ENCODE measurements at regions not wholly inside any gene's neighbourhood (a gene's known extent, or its start where the extent isn't known, plus 50 kb on each side); places are given as distances from the start of the nearest gene placed in this dataset.

DNA sequence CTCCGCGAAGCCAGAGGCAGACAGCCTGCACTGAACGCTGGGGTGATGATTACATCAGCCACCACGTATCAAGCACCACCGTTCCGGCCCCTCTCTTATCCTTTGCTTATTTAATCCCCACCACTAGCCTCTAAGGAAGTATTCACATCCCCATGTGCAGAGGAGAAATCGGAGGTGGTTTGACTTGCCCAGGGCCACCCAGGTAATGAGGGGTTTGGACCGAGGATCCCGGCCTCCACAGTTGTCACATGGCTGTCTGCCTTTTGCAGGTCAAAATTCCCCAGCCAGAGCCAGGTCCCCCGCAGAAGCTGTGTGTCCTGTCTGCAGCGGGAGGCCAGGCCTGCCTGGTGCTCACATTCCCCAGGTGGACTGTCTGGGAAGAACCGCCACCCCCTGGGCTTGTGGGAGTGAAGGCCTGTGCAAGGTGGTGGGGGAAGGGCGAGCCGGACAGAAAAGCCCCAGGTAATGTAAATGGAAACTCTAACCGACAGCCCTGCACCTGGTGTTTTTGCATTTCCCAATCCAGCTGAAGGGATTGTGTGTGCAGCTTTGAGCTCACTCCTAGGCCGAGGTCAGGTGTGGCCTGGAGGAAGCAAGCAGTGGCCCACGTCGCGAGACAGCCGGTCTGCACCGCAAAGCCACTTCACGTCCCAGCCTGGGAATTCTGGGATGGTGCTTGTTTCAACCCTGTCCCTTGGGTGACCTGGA, 108.5 kb upstream of the ID2 start:
- no peak for DNase-seq

GRCh38 chr2:8573942-8574195, 108.0 kb upstream of the ID2 start:
- DNase-seq: no peak

GRCh38 chr2:8574196-8575037, 107.4 kb upstream of the ID2 start:
- DNase-seq: no peak

DNA sequence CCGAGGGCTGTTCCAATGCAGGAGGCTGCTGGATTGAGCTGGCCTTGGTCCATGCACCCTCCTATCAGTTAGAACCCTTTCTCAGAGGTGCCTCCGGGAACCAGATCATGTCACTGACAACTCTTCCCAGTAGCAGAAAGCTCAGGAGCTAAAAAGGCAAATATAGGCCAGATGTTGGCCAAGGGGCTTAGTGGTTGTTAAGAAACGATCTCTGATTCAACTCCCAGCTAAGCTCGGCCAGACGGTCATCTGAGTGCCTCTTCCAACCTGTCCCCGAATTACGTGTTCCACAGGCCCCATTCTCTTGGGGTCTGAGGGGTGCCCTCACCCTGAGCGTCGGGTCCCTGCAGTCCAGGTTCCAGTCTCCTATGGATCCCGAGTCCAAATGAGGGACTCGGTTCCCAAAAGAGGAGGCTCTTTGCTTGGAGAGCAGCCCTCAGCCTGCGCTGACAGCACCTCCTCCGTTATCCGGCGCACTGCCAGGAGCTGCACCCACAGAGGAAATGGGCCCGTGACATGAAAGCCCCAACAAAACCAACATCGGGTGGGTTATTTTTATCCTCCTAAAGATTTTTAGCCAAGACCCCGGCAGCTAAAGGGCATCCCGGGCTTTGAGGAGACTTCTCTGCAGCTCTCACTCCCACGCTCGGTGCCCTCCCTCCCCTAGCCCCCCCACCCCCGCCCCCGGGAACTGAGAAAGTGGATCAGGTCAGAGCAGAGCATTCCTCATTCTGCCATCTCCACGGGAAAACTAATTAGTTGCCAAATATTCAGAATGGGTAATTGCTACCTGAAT, 106.6 kb upstream of the ID2 start:
- DNase-seq: no peak

- no peak for DNase-seq
Observed at GRCh38 chr2:8575834-8576423, 105.9 kb upstream of the ID2 start.

- DNase-seq: no peak
Observed at GRCh38 chr2:8576525-8577167, 105.2 kb upstream of the ID2 start.

DNA sequence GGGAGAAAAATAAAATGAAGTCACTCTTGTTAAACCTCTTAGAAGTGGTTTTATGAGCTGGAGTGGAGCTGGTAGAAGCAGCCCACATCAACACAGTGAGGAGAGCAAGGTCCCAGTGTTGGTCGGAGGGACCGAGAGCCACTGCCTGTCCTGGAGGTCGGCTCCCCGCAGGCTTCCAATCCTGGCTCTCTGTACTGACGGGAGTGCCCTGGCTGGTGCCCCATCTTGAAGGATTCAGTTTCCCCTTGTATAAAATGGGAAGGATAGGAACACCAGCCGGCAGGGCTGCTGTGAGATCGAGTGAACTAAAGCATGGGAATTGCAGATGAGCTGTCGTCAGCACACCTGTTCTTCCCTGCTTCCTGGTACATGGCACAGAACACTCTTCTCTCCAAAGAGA, 104.3 kb upstream of the ID2 start:
- no peak for DNase-seq

DNA sequence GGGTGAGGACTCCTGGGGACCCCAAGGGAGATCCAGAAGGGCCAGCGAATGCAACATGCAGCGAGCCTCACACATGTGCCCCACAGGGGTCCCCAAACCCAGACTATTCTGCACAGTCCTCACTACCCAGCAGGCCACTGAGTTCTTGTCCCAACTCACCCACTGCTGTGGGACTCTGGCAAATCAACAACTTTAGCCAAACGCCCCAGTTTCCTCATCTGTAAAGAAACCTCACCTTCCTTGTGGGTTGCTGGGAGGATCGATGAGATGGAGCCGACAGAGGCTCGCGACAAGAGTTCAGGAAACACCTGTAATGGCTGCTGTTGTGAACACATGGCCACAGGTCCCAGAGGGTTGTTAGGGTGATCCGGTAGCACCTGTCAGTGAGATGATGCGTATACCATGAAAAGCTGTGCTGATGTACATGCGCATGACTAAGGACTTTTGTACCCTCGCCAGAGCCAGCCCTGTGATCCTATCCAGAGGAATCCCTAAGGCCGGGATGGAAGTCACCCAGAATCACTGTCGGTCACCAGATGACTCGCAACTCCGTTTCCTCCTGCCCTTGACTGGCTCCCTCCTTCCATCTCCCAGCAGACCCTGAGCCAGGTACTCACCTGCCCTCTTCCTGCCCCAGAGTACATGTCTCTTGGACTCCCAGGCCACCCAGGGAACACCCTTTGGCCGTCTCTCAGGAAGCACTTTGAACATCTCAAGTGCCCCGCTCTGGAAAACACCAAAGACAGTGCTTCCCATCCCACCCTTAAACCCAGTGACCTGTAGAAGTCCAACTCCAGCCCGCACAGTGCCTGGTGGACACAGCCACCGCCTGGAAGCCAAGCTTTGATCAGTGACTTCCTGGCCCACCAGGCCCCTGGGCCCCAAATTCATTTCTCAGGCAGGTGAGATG, 103.3 kb upstream of the ID2 start:
- no peak for DNase-seq

- DNase-seq: no peak
Observed at GRCh38 chr2:8579485-8580085, 102.3 kb upstream of the ID2 start.

DNA sequence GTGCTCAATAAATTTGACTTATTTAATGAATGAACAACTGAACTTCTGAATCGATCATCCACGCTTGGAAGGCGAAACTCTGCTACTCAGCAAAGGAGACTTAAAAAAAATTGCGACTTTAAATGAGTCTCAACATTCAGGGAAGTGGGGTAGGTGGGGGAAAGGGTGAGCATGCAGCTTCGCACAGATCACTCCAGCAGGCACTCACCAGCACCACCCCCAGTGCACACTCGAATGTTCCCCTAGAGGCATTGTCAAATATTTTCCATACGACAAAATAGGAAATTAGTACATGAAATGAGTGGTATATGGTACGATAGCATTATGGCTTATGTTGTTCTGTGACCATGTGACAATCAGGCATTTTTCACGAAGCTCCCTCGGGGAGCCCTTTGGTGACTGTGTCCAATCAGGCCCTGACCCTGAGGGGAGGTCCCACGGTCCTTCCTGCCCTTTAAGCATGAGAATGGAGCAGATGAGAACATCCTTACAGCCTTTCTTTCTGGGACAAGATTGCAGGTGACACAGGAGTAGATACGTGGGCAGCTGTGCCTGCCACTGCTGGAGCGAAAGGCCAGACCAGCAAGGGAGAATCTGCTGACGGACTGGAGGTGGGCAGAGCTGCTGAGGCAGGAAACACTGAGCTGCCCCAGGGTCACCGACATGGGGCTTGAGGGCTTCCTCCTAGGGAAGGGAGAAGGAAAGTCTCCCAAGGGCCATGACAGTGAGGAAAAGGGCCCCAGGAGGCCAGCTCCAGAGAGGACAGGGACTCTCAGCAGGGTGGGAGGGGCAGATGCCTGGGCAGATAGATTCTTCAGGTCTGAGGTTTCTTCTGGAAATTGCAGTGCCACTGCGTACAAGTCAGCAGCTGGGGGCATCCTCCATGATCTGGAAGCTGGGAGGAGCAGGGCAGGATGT, 101.3 kb upstream of the ID2 start:
- no peak for DNase-seq

DNA sequence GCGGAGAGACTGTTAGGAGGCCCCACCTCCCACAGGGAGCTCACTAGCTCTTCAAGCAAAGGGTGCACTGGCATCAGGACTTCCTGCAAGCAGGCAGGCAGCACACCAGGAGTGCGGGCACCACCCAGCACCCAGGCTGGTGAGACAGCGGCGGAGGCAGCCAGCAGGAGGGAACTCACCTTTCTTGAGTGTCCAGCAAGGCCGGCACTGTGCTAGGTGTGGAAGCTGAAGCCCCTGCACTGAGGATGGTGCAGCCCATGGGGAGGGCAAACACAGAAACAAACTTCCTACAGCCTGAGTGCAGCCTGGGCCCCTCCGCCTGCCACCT, 100.7 kb upstream of the ID2 start:
- no peak for DNase-seq

DNA sequence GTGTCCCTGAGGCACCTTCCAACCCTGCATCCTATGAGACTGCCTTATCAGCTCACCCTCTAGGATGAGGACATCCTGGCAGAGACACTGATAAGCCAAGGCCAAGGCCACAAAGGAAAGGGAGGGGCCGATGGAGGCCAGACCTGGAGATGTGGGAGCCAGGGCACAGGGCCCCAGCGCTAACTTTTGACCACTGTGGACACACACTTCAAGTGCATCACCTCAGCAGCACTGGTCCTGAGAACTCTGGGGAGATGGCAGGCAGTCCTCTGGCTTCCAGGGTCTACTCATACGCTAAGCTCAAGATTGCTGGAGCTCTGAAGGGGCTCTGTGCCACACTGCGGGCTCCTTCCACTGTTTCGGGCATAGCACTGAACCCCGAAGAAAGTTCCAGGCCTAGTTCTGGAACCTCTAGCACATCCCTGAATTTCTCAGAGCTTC, 100.2 kb upstream of the ID2 start:
- DNase-seq: no peak

GRCh38 chr2:8582191-8582590, 99.7 kb upstream of the ID2 start:
- DNase-seq: no peak

DNA sequence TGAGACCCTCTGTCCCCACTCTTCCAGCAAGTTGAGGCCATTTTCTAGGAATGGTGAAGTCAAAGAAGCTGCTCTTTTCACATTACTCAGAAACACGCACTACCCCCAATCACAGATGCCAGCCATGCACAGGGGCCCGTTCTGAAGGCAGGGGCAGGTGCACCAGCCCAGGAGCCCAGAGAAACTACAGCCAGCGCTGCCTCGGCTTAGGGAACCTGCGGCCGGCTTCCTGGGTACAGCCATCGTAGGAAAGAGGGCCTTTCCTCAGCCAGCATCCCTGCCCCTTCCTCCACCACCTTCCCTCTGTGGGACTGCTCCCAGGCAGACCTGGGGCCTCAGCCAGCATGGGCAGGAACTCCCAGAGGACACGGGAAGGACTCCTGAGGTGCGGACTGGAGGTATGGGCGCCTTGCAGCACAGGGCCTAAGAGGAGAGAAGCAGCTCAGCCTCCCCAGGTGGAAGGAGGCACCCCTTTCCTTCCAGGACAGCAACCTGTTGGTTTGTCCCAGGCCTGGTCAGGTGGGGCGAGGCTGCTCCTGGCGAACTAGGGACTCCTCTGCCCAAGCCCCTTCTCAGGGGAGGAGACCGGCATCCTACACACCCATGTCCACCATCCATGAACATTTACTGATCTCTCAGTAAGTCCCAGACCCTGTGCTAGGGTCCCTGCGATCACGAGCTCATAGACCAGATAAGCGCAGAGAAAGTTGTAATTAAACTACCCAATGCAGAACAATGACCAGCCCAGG, 99.0 kb upstream of the ID2 start:
- no peak for DNase-seq

- DNase-seq: no peak
Observed at GRCh38 chr2:8583400-8584173, 98.3 kb upstream of the ID2 start.

DNA sequence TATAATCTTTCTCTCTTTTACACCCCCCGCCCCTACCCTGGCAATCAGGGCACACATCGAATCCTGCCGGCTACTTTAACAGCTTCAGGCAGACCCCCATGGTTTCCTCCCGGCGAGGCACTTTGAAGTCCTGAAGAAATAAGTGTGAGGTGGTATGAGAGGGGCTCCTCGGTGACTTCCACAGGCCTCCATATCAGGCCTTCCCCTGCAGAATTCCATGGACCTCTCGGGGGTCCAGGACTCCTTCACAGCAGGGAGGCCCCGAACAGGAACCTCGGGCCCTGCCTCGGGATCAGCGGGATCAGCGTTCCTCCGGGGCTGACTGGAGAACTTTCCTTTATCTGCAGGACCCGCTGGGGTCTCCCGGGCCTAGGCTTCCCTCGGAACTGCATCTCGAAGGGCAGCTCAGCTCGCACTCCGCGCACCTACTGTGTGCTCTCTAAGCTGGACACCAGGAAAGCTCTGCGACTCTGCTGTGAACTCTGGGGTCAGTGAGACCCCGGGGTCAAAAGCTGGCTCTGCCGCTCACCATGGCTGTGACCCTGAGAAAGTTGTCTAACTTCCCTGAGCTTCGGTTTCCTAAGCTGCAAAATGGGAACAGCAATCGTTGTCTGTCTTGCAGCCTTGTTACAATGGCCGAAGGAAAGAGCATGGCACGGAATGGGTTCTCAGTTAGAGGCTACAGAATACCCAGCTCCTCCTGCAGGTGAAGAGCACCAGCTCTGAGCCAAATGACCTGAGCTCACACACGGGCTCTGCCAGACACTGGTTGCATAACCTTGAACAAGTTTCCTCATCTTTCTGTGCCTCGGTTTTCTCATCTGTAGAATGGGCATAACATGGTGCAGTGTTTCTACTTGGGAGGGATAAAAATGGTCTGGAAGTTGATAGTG, 97.4 kb upstream of the ID2 start:
- no peak for DNase-seq

- DNase-seq: no peak
Observed at GRCh38 chr2:8586457-8587051, 95.3 kb upstream of the ID2 start.
